ENCODE measurements at regions not wholly inside any gene's neighbourhood (a gene's known extent, or its start where the extent isn't known, plus 50 kb on each side); places are given as distances from the start of the nearest gene placed in this dataset.

DNA sequence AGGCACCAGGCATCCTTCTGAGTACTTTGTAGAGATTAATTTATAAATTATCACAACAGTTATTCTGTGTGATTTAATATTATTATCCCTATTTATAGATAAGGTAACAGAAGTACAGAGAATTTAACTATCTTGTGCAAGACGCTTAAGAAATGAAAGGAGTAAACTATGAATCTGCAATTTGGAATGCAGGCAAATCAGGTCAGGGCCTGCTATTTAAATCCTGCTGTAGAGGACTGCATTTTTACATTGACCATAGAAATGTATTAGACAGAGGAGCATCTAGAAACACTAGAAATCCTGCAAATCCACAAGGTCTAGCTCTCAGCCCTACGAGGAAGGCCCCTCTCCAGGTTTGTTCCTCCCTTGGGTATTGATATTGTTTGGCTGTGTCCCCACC, 336.2 kb downstream of the ETS1 start:
- no peak for DNase-seq

DNA sequence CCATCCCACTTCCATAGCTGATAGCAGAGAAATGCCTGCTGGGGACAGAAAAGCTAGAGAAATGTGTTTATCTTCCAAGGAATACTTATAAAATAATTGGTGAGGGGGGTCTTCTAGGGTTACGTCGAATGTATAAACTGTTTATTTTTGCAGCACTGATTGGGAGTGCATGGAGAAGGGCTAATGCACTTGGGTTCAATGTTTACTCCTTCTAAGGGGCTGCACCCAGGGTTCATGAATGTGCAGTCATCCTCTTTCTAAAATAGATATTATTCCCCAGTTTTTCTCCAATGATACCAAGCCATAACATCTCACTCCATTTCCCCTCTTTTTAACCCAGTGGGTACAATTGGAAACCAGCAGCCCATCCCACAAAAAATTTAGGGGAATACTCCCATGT, 336.9 kb downstream of the ETS1 start:
- no peak for DNase-seq

- no peak for DNase-seq
Observed at GRCh38 chr11:128246810-128247594, 340.4 kb downstream of the ETS1 start.

GRCh38 chr11:128246364-128246801, 341.0 kb downstream of the ETS1 start:
- no peak for DNase-seq

- DNase-seq: no peak
Observed at GRCh38 chr11:128244871-128245270, 342.5 kb downstream of the ETS1 start.

DNA sequence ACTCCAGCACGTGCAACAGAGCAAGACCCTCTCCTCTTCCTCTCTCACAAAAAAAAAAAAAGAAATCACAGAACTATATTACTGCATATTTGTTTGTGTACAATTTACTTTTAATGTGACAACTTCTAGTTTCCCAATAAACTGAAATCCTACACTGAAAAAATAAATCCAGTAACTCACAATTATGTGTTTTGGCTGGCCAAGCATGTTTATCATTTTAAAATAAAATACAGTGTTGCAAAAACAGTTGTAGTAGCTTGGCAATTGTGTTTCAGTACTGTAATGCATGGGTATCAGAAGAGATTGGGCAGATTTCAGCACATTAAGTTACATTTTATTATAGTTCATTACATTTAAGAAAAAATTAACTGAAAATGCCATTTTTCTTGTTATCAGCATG, 344.9 kb downstream of the ETS1 start:
- DNase-seq: no peak

GRCh38 chr11:128240546-128240945, 346.8 kb downstream of the ETS1 start:
- no peak for DNase-seq

GRCh38 chr11:128239306-128239705, 348.1 kb downstream of the ETS1 start:
- DNase-seq: no peak

- no peak for DNase-seq
Observed at GRCh38 chr11:128238521-128239265, 348.7 kb downstream of the ETS1 start.

DNA sequence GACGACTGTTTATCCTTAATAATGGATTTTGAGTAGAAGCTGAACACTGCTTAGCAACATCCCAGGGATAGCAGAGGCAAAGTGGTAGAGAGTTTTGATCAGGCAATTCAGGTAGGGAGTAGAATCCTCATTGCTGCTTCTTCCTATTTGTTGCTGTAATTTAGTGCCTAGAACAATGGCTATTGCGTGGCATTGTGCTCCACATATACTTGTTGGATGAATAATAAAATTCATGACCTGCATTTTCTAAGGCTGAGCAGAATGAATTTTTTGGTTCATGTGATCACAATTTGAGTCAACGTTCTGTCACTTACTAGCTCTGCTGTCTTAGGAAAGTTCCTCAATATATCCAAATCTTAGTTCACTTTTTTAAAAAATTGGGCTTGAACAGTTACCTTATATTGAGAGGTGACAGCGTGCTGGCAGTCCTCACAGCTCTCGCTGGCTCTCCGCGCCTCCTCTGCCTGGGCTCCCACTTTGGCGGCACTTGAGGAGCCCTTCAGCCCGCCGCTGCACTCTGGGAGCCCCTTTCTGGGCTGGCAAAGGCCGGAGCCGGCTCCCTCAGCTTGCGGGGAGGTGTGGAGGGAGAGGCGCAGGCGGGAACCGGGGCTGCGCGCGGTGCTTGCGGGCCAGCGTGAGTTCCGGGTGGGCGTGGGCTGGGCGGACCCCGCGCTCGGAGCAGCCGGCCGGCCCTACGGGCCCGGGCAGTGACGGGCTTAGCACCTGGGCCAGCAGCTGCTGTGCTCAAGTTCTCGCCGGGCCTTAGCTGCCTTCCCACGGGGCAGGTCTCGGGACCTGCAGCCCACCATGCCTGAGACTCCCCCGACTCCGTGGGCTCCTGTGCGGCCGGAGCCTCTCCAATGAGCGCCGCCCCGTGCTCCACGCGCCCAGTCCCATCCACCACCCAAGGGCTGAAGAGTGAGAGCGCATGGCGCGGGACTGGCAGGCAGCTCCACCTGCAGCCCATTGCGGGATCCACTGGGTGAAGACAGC, 350.6 kb downstream of the ETS1 start:
- no peak for DNase-seq

- DNase-seq: no peak
Observed at GRCh38 chr11:128235958-128236357, 351.4 kb downstream of the ETS1 start.

DNA sequence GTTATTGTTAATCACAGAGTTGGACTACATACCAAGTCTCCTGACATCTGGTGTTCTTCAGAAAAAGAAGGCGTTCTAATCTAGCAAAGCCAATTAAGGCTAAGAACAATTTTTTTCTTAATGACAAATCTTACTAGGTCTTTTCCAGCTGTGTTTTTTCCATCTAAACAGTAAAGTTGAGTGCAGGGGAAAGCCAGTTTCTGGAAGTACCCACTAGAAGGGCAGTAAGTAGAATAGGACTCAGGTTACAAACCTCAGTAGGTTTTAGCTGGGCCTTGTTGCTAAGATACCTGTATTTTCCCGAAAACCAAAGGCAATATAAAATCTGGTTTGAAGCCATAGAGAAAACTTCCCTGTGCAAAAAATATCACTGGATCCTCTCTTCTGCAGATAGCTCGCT, 351.9 kb downstream of the ETS1 start:
- DNase-seq: no peak

- DNase-seq: no peak
Observed at GRCh38 chr11:128234143-128234542, 353.2 kb downstream of the ETS1 start.

DNA sequence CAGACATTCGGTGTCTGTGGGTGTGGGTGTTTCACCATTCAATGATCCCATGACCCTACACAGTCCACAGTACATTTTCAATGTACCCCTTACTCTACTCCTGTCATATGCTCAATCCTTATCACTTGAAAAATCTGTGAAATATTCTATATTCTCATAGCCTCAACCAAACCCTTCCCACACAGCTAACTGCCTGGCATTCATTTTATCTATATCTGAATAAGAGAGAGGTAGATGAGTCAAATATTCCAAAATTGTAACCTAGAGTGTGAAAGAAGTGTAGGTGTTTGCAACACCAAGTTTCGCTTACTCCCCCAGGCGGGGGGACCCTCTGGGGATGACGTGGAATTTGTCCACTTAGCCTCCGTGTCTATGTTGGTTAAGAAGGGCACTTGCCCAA, 354.8 kb downstream of the ETS1 start:
- DNase-seq: no peak

DNA sequence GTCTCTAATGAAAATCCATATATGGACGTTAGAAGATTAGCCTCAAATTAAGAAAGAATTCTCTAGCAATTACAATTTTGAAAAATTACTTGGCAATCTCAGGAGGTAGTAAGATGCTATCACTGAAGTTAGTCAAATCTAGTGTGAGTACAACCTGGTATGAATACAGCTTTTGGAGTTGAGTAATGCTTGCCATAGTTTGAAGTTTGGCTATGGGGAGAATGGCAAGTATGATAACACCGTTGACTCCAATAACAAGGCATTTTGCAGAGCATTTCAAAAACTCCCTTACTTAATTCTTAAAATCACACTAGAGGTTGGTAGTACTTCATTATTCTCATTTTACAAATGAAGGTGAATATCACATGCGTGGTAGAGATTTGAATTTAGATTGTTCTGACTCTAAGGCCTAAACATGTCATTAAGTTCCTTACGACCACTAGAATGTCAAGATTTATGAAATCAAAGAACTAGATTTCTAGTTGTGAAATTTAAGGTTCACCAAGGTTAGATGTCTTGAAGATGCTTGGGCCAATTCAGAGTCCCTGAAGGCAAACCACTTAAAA, 355.4 kb downstream of the ETS1 start:
- no peak for DNase-seq

- no peak for DNase-seq
Observed at GRCh38 chr11:128227466-128227865, 359.9 kb downstream of the ETS1 start.

GRCh38 chr11:128226106-128226716, 361.1 kb downstream of the ETS1 start:
- DNase-seq: no peak

GRCh38 chr11:128222245-128222884, 365.0 kb downstream of the ETS1 start:
- no peak for DNase-seq

- DNase-seq: no peak
Observed at GRCh38 chr11:128219731-128220120, 367.6 kb downstream of the ETS1 start.

DNA sequence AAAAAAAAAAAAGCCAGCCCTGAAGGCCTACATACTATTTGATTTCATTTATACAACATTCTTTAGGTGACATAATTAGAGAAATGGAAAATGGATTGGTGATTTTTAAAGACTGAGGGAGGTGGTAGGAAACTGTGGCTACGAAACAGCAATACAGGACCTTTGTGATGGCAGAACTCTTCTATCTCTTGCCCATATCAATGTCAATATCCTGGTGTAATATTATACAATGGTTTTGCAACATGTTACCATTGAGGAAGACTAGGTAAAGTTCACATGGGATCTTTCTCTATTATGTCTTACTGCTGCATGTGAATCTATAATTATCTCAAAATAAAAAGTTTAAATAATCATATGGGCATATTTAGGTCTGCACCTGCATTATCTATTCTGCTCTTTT, 371.2 kb downstream of the ETS1 start:
- no peak for DNase-seq

DNA sequence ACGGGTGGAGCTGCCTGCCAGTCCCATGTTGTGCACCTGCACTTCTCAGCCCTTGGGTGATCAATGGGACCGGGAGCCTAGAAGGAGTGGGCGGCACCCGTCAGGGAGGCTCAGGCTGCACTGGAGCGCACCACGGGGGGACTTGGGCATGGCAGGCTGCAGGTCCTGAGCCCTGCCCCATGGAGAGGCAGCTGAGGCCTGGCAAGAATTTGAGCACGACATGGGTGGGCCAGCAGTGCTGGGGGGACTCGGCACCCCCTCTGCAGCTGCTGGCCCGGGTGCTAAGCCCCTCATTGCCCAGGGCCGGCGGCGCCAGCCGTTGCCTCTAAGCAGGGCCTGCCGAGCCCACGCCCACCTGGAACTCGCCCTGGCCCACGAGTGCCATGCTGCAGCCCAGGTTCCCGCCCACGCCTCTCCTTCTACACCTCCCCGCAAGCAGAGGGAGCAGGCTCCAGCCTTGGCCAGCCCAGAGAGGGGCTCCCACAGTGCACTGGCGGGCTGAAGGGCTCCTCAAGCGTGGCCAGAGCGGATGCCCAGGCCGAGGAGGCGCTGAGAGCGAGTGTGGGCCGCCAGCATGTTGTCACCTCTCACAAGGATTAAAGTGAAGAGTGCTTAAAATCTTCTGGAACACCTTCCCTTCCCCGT, 372.0 kb downstream of the ETS1 start:
- no peak for DNase-seq

Data from CD4-positive, alpha-beta T cell treated with Interleukin-4 for 1 hour (primary cell).